WTC11 (cell line): ENCODE measurements at regions not wholly inside any gene's neighbourhood (a gene's known extent, or its start where the extent isn't known, plus 50 kb on each side); places are given as distances from the start of the nearest gene placed in this dataset.

Source experiments
- ATAC-seq: fragments of 200-7000 bp; cut with Tn5 transposase; 2 replicates; pipeline ENCODE4 v1.10.0; 2021; ENCODE audit warnings: mild to moderate bottlenecking, moderate library complexity
- CTCF ChIA-PET: fragments of 300-600 bp; sonication (Branson Sonifier 250); formaldehyde crosslinking; loops from one replicate; lab custom pipeline; 2021; ENCODE audit warnings: antibody characterized with exemption; lab: Charles Lee
- POLR2A ChIA-PET: fragments of 350-600 bp; sonication (Branson Sonifier 250); formaldehyde crosslinking; loops from one replicate; lab custom pipeline; 2021; ENCODE audit warnings: antibody characterized with exemption; lab: Charles Lee
- DNase-seq: peaks from one replicate; pipeline ENCODE4 v3.0.0; 2021; ENCODE audit warnings: low spot score
- H3K27ac Mint-ChIP-seq: 2 replicates; pipeline ENCODE4 v1.8.0; 2021; ENCODE audit warnings: mixed read lengths
- H3K27me3 Mint-ChIP-seq: 2 replicates; pipeline ENCODE4 v1.8.0; 2021; ENCODE audit warnings: low read depth, mild to moderate bottlenecking, moderate library complexity, mixed read lengths
- H3K36me3 Mint-ChIP-seq: 2 replicates; pipeline ENCODE4 v1.8.0; 2021; ENCODE audit warnings: mixed read lengths
- H3K4me1 Mint-ChIP-seq: 2 replicates; pipeline ENCODE4 v1.8.0; 2022; ENCODE audit warnings: mixed read lengths
- H3K4me3 Mint-ChIP-seq: 2 replicates; pipeline ENCODE4 v1.8.0; 2021; ENCODE audit warnings: mild to moderate bottlenecking, moderate library complexity, mixed read lengths
- H3K9me3 Mint-ChIP-seq: 2 replicates; pipeline ENCODE4 v1.8.0; 2021; ENCODE audit warnings: mixed read lengths
- ATF1 ChIP-seq: sonication (generic); formaldehyde crosslinking; IDR thresholded peaks from 2 replicates; pipeline ENCODE4 v1.8.1; 2023; ENCODE audit warnings: mild to moderate bottlenecking, moderate library complexity, missing genetic modification reagents
- CREM ChIP-seq: sonication (generic); formaldehyde crosslinking; IDR thresholded peaks from 2 replicates; pipeline ENCODE4 v1.8.1; 2022; ENCODE audit warnings: mild to moderate bottlenecking, missing genetic modification reagents, moderate library complexity
- ELF4 ChIP-seq: sonication (generic); formaldehyde crosslinking; IDR thresholded peaks from 2 replicates; pipeline ENCODE4 v1.8.1; 2022; ENCODE audit warnings: low read depth, mild to moderate bottlenecking, moderate library complexity, missing genetic modification reagents
- EMX1 ChIP-seq: fragments of 250-450 bp; sonication (Bioruptor Pico); IDR thresholded peaks from 2 replicates; pipeline ENCODE4 v1.8.0; 2021; ENCODE audit warnings: mild to moderate bottlenecking
- FOXJ3 ChIP-seq: sonication (generic); formaldehyde crosslinking; IDR thresholded peaks from 2 replicates; pipeline ENCODE4 v1.9.0; 2021; ENCODE audit warnings: missing genetic modification reagents, mild to moderate bottlenecking, borderline replicate concordance
- FOXK1 ChIP-seq: sonication (generic); formaldehyde crosslinking; IDR thresholded peaks from 2 replicates; pipeline ENCODE4 v1.8.0; 2022; ENCODE audit warnings: mild to moderate bottlenecking, moderate library complexity, missing genetic modification reagents
- JAZF1 ChIP-seq: fragments of 250-450 bp; sonication (Bioruptor Pico); IDR thresholded peaks from 2 replicates; pipeline ENCODE4 v1.9.0; 2021; ENCODE audit warnings: moderate library complexity, mild to moderate bottlenecking, inconsistent platforms
- MXD4 ChIP-seq: fragments of 250-450 bp; sonication (Bioruptor Pico); IDR thresholded peaks from 2 replicates; pipeline ENCODE4 v1.8.0; 2021; ENCODE audit warnings: mild to moderate bottlenecking, moderate library complexity, borderline replicate concordance
- MYBL2 ChIP-seq: sonication (generic); formaldehyde crosslinking; IDR thresholded peaks from 2 replicates; pipeline ENCODE4 v1.8.1; 2023; ENCODE audit warnings: mild to moderate bottlenecking, moderate library complexity, missing genetic modification reagents
- NFATC4 ChIP-seq: fragments of 250-450 bp; sonication (Bioruptor Pico); IDR thresholded peaks from 2 replicates; pipeline ENCODE4 v1.9.0; 2021; ENCODE audit warnings: mild to moderate bottlenecking
- NR2C2 ChIP-seq: sonication (generic); formaldehyde crosslinking; IDR thresholded peaks from 2 replicates; pipeline ENCODE4 v1.8.0; 2022; ENCODE audit warnings: mild to moderate bottlenecking, missing genetic modification reagents
- RORB ChIP-seq: fragments of 250-450 bp; sonication (Bioruptor Pico); IDR thresholded peaks from 2 replicates; pipeline ENCODE4 v1.9.0; 2021; ENCODE audit warnings: mild to moderate bottlenecking
- TEAD4 ChIP-seq: sonication (generic); formaldehyde crosslinking; IDR thresholded peaks from 2 replicates; pipeline ENCODE4 v1.8.0; 2022; ENCODE audit warnings: mild to moderate bottlenecking, missing genetic modification reagents
- ZBTB21 ChIP-seq: sonication (generic); formaldehyde crosslinking; IDR thresholded peaks from 2 replicates; pipeline ENCODE4 v1.8.1; 2023; ENCODE audit warnings: mild to moderate bottlenecking, missing genetic modification reagents, borderline replicate concordance
- ZNF121 ChIP-seq: sonication (generic); formaldehyde crosslinking; IDR thresholded peaks from 2 replicates; pipeline ENCODE4 v1.8.0; 2023; ENCODE audit warnings: missing genetic modification reagents
- ZNF138 ChIP-seq: sonication (generic); formaldehyde crosslinking; conservative IDR thresholded peaks from 2 replicates; pipeline ENCODE4 v1.8.1; 2022; ENCODE audit warnings: mild to moderate bottlenecking, moderate library complexity, missing genetic modification reagents
- ZNF263 ChIP-seq: sonication (generic); formaldehyde crosslinking; IDR thresholded peaks from 2 replicates; pipeline ENCODE4 v1.8.1; 2022; ENCODE audit warnings: low read depth, mild to moderate bottlenecking, moderate library complexity, missing genetic modification reagents
- ZNF416 ChIP-seq: fragments of 250-450 bp; sonication (Bioruptor Pico); IDR thresholded peaks from 2 replicates; pipeline ENCODE4 v1.9.0; 2021; ENCODE audit warnings: mild to moderate bottlenecking, inconsistent platforms
- ZNF423 ChIP-seq: fragments of 250-450 bp; sonication (Bioruptor Pico); IDR thresholded peaks from 2 replicates; pipeline ENCODE4 v2.1.2; 2022; ENCODE audit warnings: mild to moderate bottlenecking, moderate library complexity
- ZNF671 ChIP-seq: fragments of 250-450 bp; sonication (Bioruptor Pico); IDR thresholded peaks from 2 replicates; pipeline ENCODE4 v1.8.0; 2021; ENCODE audit warnings: mild to moderate bottlenecking
- TF ChIP-seq, protein P1 (sequence below): sonication (generic); formaldehyde crosslinking; IDR thresholded peaks from 2 replicates; pipeline ENCODE4 v1.8.1; 2022; ENCODE audit warnings: mild to moderate bottlenecking, moderate library complexity, missing genetic modification reagents
- TF ChIP-seq, protein P2 (sequence below): sonication (generic); formaldehyde crosslinking; IDR thresholded peaks from 2 replicates; pipeline ENCODE4 v1.8.1; 2023; ENCODE audit warnings: mild to moderate bottlenecking, missing genetic modification reagents
- TF ChIP-seq, protein P3 (sequence below): sonication (generic); formaldehyde crosslinking; IDR thresholded peaks from 2 replicates; pipeline ENCODE4 v1.8.0; 2022; ENCODE audit warnings: missing genetic modification reagents
- TF ChIP-seq, protein P4 (sequence below): sonication (generic); formaldehyde crosslinking; IDR thresholded peaks from 2 replicates; pipeline ENCODE4 v1.8.1; 2023; ENCODE audit warnings: mild to moderate bottlenecking, missing genetic modification reagents, moderate library complexity
- TF ChIP-seq, protein P5 (sequence below): sonication (generic); formaldehyde crosslinking; IDR thresholded peaks from 2 replicates; pipeline ENCODE4 v1.8.1; 2022; ENCODE audit warnings: missing genetic modification reagents, borderline replicate concordance

DNA sequence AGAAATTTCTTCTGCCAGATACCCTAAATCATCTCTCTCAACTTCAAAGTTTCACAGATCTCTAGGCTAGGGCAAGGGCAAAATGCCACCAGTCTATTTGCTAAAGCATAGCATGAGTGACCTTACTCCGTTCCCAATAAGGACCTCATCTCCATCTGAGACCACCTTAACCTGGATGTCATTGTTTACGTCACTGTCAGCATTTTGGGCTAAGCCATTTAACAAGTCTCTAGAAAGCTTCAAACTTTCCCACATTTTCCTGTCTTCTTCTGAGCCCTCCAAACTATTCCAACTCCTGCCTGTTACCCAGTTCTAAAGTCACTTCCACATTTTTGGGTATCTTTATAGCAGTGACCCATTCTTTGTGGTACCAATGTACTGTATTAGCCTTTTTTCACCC lies 259.2 kb upstream of the KITLG start (continued):
- TF ChIP-seq, protein P1, sequence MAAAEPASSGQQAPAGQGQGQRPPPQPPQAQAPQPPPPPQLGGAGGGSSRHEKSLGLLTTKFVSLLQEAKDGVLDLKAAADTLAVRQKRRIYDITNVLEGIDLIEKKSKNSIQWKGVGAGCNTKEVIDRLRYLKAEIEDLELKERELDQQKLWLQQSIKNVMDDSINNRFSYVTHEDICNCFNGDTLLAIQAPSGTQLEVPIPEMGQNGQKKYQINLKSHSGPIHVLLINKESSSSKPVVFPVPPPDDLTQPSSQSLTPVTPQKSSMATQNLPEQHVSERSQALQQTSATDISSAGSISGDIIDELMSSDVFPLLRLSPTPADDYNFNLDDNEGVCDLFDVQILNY (CRISPR knock-in tag), result no peak
- TF ChIP-seq, protein P2, sequence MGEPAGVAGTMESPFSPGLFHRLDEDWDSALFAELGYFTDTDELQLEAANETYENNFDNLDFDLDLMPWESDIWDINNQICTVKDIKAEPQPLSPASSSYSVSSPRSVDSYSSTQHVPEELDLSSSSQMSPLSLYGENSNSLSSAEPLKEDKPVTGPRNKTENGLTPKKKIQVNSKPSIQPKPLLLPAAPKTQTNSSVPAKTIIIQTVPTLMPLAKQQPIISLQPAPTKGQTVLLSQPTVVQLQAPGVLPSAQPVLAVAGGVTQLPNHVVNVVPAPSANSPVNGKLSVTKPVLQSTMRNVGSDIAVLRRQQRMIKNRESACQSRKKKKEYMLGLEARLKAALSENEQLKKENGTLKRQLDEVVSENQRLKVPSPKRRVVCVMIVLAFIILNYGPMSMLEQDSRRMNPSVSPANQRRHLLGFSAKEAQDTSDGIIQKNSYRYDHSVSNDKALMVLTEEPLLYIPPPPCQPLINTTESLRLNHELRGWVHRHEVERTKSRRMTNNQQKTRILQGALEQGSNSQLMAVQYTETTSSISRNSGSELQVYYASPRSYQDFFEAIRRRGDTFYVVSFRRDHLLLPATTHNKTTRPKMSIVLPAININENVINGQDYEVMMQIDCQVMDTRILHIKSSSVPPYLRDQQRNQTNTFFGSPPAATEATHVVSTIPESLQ, result no peak
- TF ChIP-seq NFATC4 (no peak), NR2C2 (CRISPR knock-in tag) (no peak), ELF4 (CRISPR knock-in tag) (no peak), ZBTB21 (CRISPR knock-in tag) (no peak), ZNF138 (CRISPR knock-in tag) (no peak), FOXJ3 (CRISPR knock-in tag) (no peak), ZNF121 (CRISPR knock-in tag) (no peak), ZNF263 (CRISPR knock-in tag) (no peak), MYBL2 (CRISPR knock-in tag) (no peak)
- TF ChIP-seq, protein P3, sequence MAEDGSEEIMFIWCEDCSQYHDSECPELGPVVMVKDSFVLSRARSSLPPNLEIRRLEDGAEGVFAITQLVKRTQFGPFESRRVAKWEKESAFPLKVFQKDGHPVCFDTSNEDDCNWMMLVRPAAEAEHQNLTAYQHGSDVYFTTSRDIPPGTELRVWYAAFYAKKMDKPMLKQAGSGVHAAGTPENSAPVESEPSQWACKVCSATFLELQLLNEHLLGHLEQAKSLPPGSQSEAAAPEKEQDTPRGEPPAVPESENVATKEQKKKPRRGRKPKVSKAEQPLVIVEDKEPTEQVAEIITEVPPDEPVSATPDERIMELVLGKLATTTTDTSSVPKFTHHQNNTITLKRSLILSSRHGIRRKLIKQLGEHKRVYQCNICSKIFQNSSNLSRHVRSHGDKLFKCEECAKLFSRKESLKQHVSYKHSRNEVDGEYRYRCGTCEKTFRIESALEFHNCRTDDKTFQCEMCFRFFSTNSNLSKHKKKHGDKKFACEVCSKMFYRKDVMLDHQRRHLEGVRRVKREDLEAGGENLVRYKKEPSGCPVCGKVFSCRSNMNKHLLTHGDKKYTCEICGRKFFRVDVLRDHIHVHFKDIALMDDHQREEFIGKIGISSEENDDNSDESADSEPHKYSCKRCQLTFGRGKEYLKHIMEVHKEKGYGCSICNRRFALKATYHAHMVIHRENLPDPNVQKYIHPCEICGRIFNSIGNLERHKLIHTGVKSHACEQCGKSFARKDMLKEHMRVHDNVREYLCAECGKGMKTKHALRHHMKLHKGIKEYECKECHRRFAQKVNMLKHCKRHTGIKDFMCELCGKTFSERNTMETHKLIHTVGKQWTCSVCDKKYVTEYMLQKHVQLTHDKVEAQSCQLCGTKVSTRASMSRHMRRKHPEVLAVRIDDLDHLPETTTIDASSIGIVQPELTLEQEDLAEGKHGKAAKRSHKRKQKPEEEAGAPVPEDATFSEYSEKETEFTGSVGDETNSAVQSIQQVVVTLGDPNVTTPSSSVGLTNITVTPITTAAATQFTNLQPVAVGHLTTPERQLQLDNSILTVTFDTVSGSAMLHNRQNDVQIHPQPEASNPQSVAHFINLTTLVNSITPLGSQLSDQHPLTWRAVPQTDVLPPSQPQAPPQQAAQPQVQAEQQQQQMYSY (CRISPR knock-in tag), result no peak
- TF ChIP-seq, protein P4, sequence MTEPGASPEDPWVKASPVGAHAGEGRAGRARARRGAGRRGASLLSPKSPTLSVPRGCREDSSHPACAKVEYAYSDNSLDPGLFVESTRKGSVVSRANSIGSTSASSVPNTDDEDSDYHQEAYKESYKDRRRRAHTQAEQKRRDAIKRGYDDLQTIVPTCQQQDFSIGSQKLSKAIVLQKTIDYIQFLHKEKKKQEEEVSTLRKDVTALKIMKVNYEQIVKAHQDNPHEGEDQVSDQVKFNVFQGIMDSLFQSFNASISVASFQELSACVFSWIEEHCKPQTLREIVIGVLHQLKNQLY, result no peak
- TF ChIP-seq, protein P5, sequence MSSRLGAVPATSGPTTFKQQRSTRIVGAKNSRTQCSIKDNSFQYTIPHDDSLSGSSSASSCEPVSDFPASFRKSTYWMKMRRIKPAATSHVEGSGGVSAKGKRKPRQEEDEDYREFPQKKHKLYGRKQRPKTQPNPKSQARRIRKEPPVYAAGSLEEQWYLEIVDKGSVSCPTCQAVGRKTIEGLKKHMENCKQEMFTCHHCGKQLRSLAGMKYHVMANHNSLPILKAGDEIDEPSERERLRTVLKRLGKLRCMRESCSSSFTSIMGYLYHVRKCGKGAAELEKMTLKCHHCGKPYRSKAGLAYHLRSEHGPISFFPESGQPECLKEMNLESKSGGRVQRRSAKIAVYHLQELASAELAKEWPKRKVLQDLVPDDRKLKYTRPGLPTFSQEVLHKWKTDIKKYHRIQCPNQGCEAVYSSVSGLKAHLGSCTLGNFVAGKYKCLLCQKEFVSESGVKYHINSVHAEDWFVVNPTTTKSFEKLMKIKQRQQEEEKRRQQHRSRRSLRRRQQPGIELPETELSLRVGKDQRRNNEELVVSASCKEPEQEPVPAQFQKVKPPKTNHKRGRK, result no peak

DNA sequence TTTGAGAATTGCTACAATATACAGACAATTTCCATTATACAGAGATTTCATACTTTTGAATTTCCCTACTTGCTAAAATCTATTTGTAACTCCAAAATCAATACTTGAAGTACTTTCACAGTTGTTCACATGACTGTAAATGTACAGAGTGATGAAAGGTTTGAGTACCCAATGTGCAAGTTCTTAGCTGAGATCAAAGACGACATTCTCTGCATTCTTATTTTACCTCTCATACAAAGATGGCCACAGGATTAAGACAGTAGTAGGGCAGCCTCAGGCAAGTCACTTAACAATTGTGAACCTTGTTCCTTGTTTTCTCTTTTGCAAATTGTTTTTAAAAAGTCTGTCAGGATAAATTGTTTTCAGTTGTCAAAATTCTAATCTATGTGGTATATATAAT lies 255.9 kb upstream of the KITLG start:
- H3K27ac Mint-ChIP-seq, result no peak overlapping the region
- peaks cover 13% of the 10 kb centered on the region for H3K4me1 Mint-ChIP-seq
- DNase-seq, result no peak
- H3K9me3 Mint-ChIP-seq, result peaks cover 35% of the 10 kb centered on the region
- peaks cover 25% of the 10 kb centered on the region for H3K36me3 Mint-ChIP-seq
- peaks cover 2% of the 10 kb centered on the region; the same call in 1 of the 2 replicates for H3K27me3 Mint-ChIP-seq
- no peak for ATAC-seq
- TF ChIP-seq JAZF1 (CRISPR knock-in tag), result no peak
- ChIA-PET CTCF (no interaction called here), POLR2A (no interaction called here)
- H3K4me3 Mint-ChIP-seq, result no peak overlapping the region

DNA sequence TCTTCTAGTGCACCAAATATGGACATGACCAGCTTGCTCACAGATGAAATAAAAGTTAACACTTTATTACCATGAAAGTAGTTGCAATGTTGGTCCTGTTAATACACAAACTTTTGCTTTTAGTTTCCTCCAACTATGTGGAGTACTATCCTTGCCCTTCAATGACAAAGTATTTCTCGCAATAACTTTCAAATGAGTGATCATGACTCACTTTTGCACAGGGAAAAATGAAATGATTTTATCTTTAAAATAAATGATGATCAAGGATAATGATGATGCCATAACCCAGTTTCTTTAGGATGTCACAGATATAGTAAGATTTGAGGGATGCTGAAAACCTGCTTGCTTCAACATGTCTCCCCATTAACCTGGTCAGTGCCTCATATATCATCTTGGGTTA lies 254.0 kb upstream of the KITLG start:
- Mint-ChIP-seq H3K36me3 (peaks cover 18% of the 10 kb centered on the region), H3K27me3 (no peaks in the 10 kb centered on the region; the same call in 1 of the 2 replicates), H3K4me1 (peaks cover 13% of the 10 kb centered on the region), H3K27ac (no peak overlapping the region), H3K4me3 (no peak overlapping the region), H3K9me3 (peaks cover 35% of the 10 kb centered on the region)
- ATAC-seq, result no peak
- CTCF ChIA-PET, result no interaction called here
- DNase-seq, result no peak
- POLR2A ChIA-PET, result no interaction called here
- TF ChIP-seq ZNF423 (CRISPR knock-in tag) (no peak), ATF1 (CRISPR knock-in tag) (no peak), MXD4 (CRISPR knock-in tag) (no peak), ZNF671 (CRISPR knock-in tag) (no peak), RORB (CRISPR knock-in tag) (no peak), TEAD4 (no peak), ZNF416 (no peak), CREM (CRISPR knock-in tag) (no peak), FOXK1 (no peak), EMX1 (CRISPR knock-in tag) (no peak), MYBL2 (CRISPR knock-in tag) (no peak)
- TF ChIP-seq, protein P1 (CRISPR knock-in tag), result no peak
- TF ChIP-seq, protein P2, result no peak
